Gastroesophageal sphincter (tissue), 3 donors: ENCODE measurements at regions not wholly inside any gene's neighbourhood (a gene's known extent, or its start where the extent isn't known, plus 50 kb on each side); places are given as distances from the start of the nearest gene placed in this dataset.

Source experiments
- CTCF ChIP-seq, 4 experiments: fragments of 200-600 bp in 2 of 4; fragments of 450-650 bp in 2 of 4; sonication (generic) in 1 of 4; IDR thresholded peaks; one replicate each; pipeline ENCODE4 v1.5.1; 2017 to 2019; ENCODE audit warnings: antibody characterized with exemption in 4 of 4, mild to moderate bottlenecking in 2 of 4, moderate library complexity in 2 of 4
- POLR2A ChIP-seq, 2 donors: fragments of 450-650 bp; IDR thresholded peaks; one replicate each; pipeline ENCODE4 v1.6.1; 2017; ENCODE audit warnings: antibody characterized with exemption in 2 of 2, mild to moderate bottlenecking in 2 of 2, moderate library complexity in 1 of 2
- POLR2AphosphoS5 ChIP-seq: sonication (generic); formaldehyde crosslinking; IDR thresholded peaks from one replicate; pipeline ENCODE4 v1.6.1; 2017; ENCODE audit warnings: antibody characterized with exemption

GRCh38 chr16:9680968-9681367, 501.3 kb downstream of the GRIN2A start:
- TF ChIP-seq CTCF (IDR thresholded peaks at IDR 0.05) (no peak), POLR2A (IDR thresholded peaks at IDR 0.05) (no peak), POLR2AphosphoS5 (no peak)
